D721Med (cell line): ENCODE measurements at regions not wholly inside any gene's neighbourhood (a gene's known extent, or its start where the extent isn't known, plus 50 kb on each side); places are given as distances from the start of the nearest gene placed in this dataset.

Experiments
- DNase-seq: peaks from one replicate; pipeline ENCODE4 v3.0.0; 2011; ENCODE audit warnings: low spot score; ENCODE audit not compliant: insufficient read length
- FAIRE-seq: peaks from 2 replicates; lab custom pipeline; 2011; peaks lifted over from hg19 to GRCh38; lab: Jason Lieb, UNC
- CTCF ChIP-seq: IDR thresholded peaks from 2 replicates; pipeline ENCODE4 v1.5.1; 2012; ENCODE audit warnings: mild to moderate bottlenecking, control low read depth; ENCODE audit not compliant: insufficient read depth; ENCODE audit errors: missing control alignments

GRCh38 chr2:147352264-147353071 is 492.4 kb upstream of the ACVR2A start:
- FAIRE-seq (no peak), DNase-seq (no peak)
- TF ChIP-seq CTCF: no peak

- FAIRE-seq (no peak), DNase-seq (no peak)
Measured at GRCh38 chr2:147351784-147352183, 493.0 kb upstream of the ACVR2A start.

GRCh38 chr2:147348931-147349555 is 495.8 kb upstream of the ACVR2A start:
- FAIRE-seq: no peak
- no peak for DNase-seq
- no peak for TF ChIP-seq CTCF

More at GRCh38 chr2:147351784-147352183, 493.0 kb upstream of the ACVR2A start:
- TF ChIP-seq CTCF: no peak

- DNase-seq (no peak), FAIRE-seq (no peak)
- no peak for TF ChIP-seq CTCF
Measured at GRCh38 chr2:147346142-147346541, 498.7 kb upstream of the ACVR2A start.

GRCh38 chr2:147345246-147345645 is 499.6 kb upstream of the ACVR2A start:
- no peak for TF ChIP-seq CTCF
- FAIRE-seq (no peak), DNase-seq (no peak)

- no peak for FAIRE-seq
- DNase-seq: no peak
- TF ChIP-seq CTCF: no peak
Measured at GRCh38 chr2:147342329-147342728, 502.5 kb upstream of the ACVR2A start.

GRCh38 chr2:147331790-147332419 is 512.9 kb upstream of the ACVR2A start:
- DNase-seq: no peak
- no peak for FAIRE-seq
- peak; percentile 59 for TF ChIP-seq CTCF
